ENCODE measurements at regions not wholly inside any gene's neighbourhood (a gene's known extent, or its start where the extent isn't known, plus 50 kb on each side); places are given as distances from the start of the nearest gene placed in this dataset.

- TF ChIP-seq CTCF (IDR thresholded peaks at IDR 0.05) (no peak), POLR2A (IDR thresholded peaks at IDR 0.05) (no peak)
Measured at GRCh38 chr5:162672061-162672460, 604.5 kb downstream of the GABRG2 start.

Data from adrenal gland (tissue), 5 donors.